HAP-1 (cell line): ENCODE measurements at regions not wholly inside any gene's neighbourhood (a gene's known extent, or its start where the extent isn't known, plus 50 kb on each side); places are given as distances from the start of the nearest gene placed in this dataset.

ENCODE experiments used
- DNase-seq, 2 experiments: peaks; one replicate each; pipeline ENCODE4 v3.0.0-alpha.2; 2016 to 2020; ENCODE audit warnings: low spot score in 2 of 2
- H3K27me3 ChIP-seq: fragments of 250-450 bp; sonication (Bioruptor Pico); 2 replicates; pipeline ENCODE4 v1.5.1; 2020; ENCODE audit warnings: low read depth, mild to moderate bottlenecking, moderate library complexity
- H3K36me3 ChIP-seq: fragments of 250-450 bp; sonication (Bioruptor Pico); replicated peaks from 2 replicates; pipeline ENCODE4 v1.5.1; 2020; ENCODE audit warnings: mild to moderate bottlenecking
- H3K4me1 ChIP-seq: fragments of 250-450 bp; sonication (Bioruptor Pico); 2 replicates; pipeline ENCODE4 v1.5.1; 2020; ENCODE audit warnings: mild to moderate bottlenecking
- H3K4me3 ChIP-seq: fragments of 250-450 bp; sonication (Bioruptor Pico); 2 replicates; pipeline ENCODE4 v1.5.1; 2020; ENCODE audit warnings: mild to moderate bottlenecking, moderate library complexity
- H3K9me3 ChIP-seq: fragments of 250-450 bp; sonication (Bioruptor Pico); 2 replicates; pipeline ENCODE4 v1.5.1; 2020; ENCODE audit warnings: mild to moderate bottlenecking, moderate library complexity
- in situ Hi-C: fragments of 300-500 bp; cut with MboI; formaldehyde crosslinking; loops from 3 replicates; pipeline ENCODE4 v1.14.3; 2020; ENCODE audit warnings: low sequenced_read_pairs, inconsistent platforms, mixed read lengths

GRCh38 chr12:30110958-30111586, 327.3 kb upstream of the TMTC1 start:
- no peaks in the 10 kb centered on the region for H3K27me3 ChIP-seq
- H3K9me3 ChIP-seq, result no peaks in the 10 kb centered on the region
- no peaks in the 10 kb centered on the region for H3K36me3 ChIP-seq
- in situ Hi-C loops, result no loop called here
- no peak for DNase-seq
- no peaks in the 10 kb centered on the region for H3K4me1 ChIP-seq
- H3K4me3 ChIP-seq, result no peak overlapping the region

GRCh38 chr12:30110498-30110897, 326.8 kb upstream of the TMTC1 start:
- Histone ChIP-seq H3K27me3 (no peaks in the 10 kb centered on the region), H3K4me1 (no peaks in the 10 kb centered on the region), H3K36me3 (no peaks in the 10 kb centered on the region), H3K4me3 (no peak overlapping the region), H3K9me3 (no peaks in the 10 kb centered on the region)
- in situ Hi-C loops, result no loop called here
- no peak for DNase-seq

- Histone ChIP-seq H3K27me3 (no peaks in the 10 kb centered on the region), H3K4me1 (no peaks in the 10 kb centered on the region), H3K36me3 (no peaks in the 10 kb centered on the region), H3K9me3 (no peaks in the 10 kb centered on the region), H3K4me3 (no peak overlapping the region)
- in situ Hi-C loops, result no loop called here
- no peak for DNase-seq
Measured at GRCh38 chr12:30108666-30109065, 324.9 kb upstream of the TMTC1 start.

- H3K4me1 ChIP-seq, result no peaks in the 10 kb centered on the region
- DNase-seq, result no peak
- in situ Hi-C loops, result no loop called here
Measured at GRCh38 chr12:30106204-30106965, 322.6 kb upstream of the TMTC1 start.

GRCh38 chr12:30105505-30105904, 321.8 kb upstream of the TMTC1 start:
- H3K4me1 ChIP-seq, result no peaks in the 10 kb centered on the region
- in situ Hi-C loops, result no loop called here
- no peak overlapping the region for H3K4me3 ChIP-seq
- DNase-seq, result no peak
- H3K27me3 ChIP-seq, result no peaks in the 10 kb centered on the region
- no peaks in the 10 kb centered on the region for H3K9me3 ChIP-seq
- no peaks in the 10 kb centered on the region for H3K36me3 ChIP-seq

More at GRCh38 chr12:30106204-30106965, 322.6 kb upstream of the TMTC1 start:
- Histone ChIP-seq H3K4me3 (no peak overlapping the region), H3K9me3 (no peaks in the 10 kb centered on the region), H3K27me3 (no peaks in the 10 kb centered on the region), H3K36me3 (no peaks in the 10 kb centered on the region)

- in situ Hi-C loops, result no loop called here
- no peak for DNase-seq
- Histone ChIP-seq H3K4me1 (no peaks in the 10 kb centered on the region), H3K4me3 (no peak overlapping the region), H3K27me3 (no peaks in the 10 kb centered on the region), H3K36me3 (no peaks in the 10 kb centered on the region), H3K9me3 (no peaks in the 10 kb centered on the region)
Measured at GRCh38 chr12:30104971-30105370, 321.2 kb upstream of the TMTC1 start.

GRCh38 chr12:30100741-30101140, 317.0 kb upstream of the TMTC1 start:
- Histone ChIP-seq H3K36me3 (no peaks in the 10 kb centered on the region), H3K9me3 (no peaks in the 10 kb centered on the region), H3K27me3 (no peaks in the 10 kb centered on the region), H3K4me3 (no peak overlapping the region), H3K4me1 (peaks cover 23% of the 10 kb centered on the region)
- in situ Hi-C loops, result no loop called here
- DNase-seq, result no peak

- Histone ChIP-seq H3K4me1 (peaks cover 23% of the 10 kb centered on the region), H3K9me3 (no peaks in the 10 kb centered on the region), H3K4me3 (no peak overlapping the region), H3K36me3 (no peaks in the 10 kb centered on the region), H3K27me3 (no peaks in the 10 kb centered on the region)
- peak; percentile 23 to 56 for DNase-seq
- in situ Hi-C loops, result no loop called here
Measured at GRCh38 chr12:30098677-30099076, 314.9 kb upstream of the TMTC1 start.

- H3K27me3 ChIP-seq, result no peaks in the 10 kb centered on the region
- no peaks in the 10 kb centered on the region for H3K9me3 ChIP-seq
- peaks cover 34% of the 10 kb centered on the region for H3K4me1 ChIP-seq
- DNase-seq, result no peak
- in situ Hi-C loops, result no loop called here
- no peaks in the 10 kb centered on the region for H3K36me3 ChIP-seq
- H3K4me3 ChIP-seq, result no peak overlapping the region
Measured at GRCh38 chr12:30095511-30095910, 311.8 kb upstream of the TMTC1 start.

GRCh38 chr12:30092983-30093617, 309.4 kb upstream of the TMTC1 start:
- Histone ChIP-seq H3K9me3 (no peaks in the 10 kb centered on the region), H3K36me3 (no peaks in the 10 kb centered on the region), H3K4me3 (no peak overlapping the region), H3K27me3 (no peaks in the 10 kb centered on the region), H3K4me1 (peaks cover 29% of the 10 kb centered on the region)
- DNase-seq, result peak; percentile 55 to 77
- in situ Hi-C loops, result no loop called here

GRCh38 chr12:30090258-30090657, 306.5 kb upstream of the TMTC1 start:
- Histone ChIP-seq H3K4me3 (no peak overlapping the region), H3K9me3 (no peaks in the 10 kb centered on the region), H3K4me1 (peaks cover 17% of the 10 kb centered on the region), H3K36me3 (no peaks in the 10 kb centered on the region), H3K27me3 (no peaks in the 10 kb centered on the region)
- no peak for DNase-seq
- in situ Hi-C loops, result no loop called here

GRCh38 chr12:30088259-30088995, 304.7 kb upstream of the TMTC1 start:
- Histone ChIP-seq H3K36me3 (no peaks in the 10 kb centered on the region), H3K9me3 (no peaks in the 10 kb centered on the region), H3K4me3 (no peak overlapping the region), H3K27me3 (no peaks in the 10 kb centered on the region), H3K4me1 (peaks cover 15% of the 10 kb centered on the region)
- in situ Hi-C loops, result no loop called here
- DNase-seq, result no peak

GRCh38 chr12:30082381-30082780, 298.6 kb upstream of the TMTC1 start:
- DNase-seq, result no peak
- Histone ChIP-seq H3K9me3 (no peaks in the 10 kb centered on the region), H3K4me3 (no peak overlapping the region), H3K36me3 (no peaks in the 10 kb centered on the region), H3K27me3 (no peaks in the 10 kb centered on the region), H3K4me1 (peaks cover 10% of the 10 kb centered on the region)
- in situ Hi-C loops, result no loop called here

GRCh38 chr12:30074916-30075315, 291.2 kb upstream of the TMTC1 start:
- H3K36me3 ChIP-seq, result no peaks in the 10 kb centered on the region
- in situ Hi-C loops, result no loop called here

More at GRCh38 chr12:30074916-30075315, 291.2 kb upstream of the TMTC1 start:
- H3K4me1 ChIP-seq, result peaks cover 28% of the 10 kb centered on the region
- no peaks in the 10 kb centered on the region for H3K27me3 ChIP-seq
- DNase-seq, result peak; percentile 29 to 76
- H3K4me3 ChIP-seq, result no peak overlapping the region
- no peaks in the 10 kb centered on the region for H3K9me3 ChIP-seq
